ENCODE measurements at regions not wholly inside any gene's neighbourhood (a gene's known extent, or its start where the extent isn't known, plus 50 kb on each side); places are given as distances from the start of the nearest gene placed in this dataset.
"Not testable (repeated sequence)": the region's sequence is repeated elsewhere in the genome, so short reads cannot be mapped to it uniquely, and the experiment has no call there.

- no peak overlapping the region for H3K27ac ChIP-seq
- intact Hi-C loops (cut with DNase I), result no loop called here
- no peak overlapping the region for H3K4me3 ChIP-seq
- TF ChIP-seq CTCF (IDR thresholded peaks at IDR 0.05) (no peak), POLR2A (IDR thresholded peaks at IDR 0.05) (no peak)
- H3K9me3 ChIP-seq (replicated peaks in 1 of 3), result no peaks in the 10 kb centered on the region
- no peaks in the 10 kb centered on the region for H3K36me3 ChIP-seq (replicated peaks in 1 of 2)
- WGBS, 4 donors, result 73 to 78% (median 76%) methylated on average over 3 of the region's 3 CpGs
- H3K4me1 ChIP-seq (replicated peaks in 1 of 2), result no peaks in the 10 kb centered on the region
- no peak for DNase-seq
- no peaks in the 10 kb centered on the region for H3K27me3 ChIP-seq
These were observed 476.8 kb downstream of the ZNF516 start for GRCh38 chr18:76018210-76018609.

DNA sequence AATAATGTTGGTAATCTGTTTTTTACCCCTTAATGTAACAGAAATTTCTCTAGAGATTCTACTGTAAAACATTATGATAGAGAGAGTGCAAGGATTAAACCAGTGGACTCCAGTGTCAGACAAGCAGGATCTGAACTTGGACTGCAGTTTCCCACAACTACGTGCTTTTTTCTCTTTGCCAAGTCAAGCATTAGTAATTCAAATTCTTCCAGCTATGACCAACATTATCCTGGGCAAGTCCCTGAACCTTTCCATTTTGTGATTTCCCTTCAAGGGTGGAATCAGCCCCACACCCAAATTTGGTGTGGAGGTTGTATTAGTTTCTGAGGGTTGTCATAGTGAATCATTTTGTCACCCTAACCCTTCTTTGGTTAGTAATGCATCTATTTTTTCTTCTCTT lies 482.0 kb downstream of the ZNF516 start:
- Histone ChIP-seq H3K27ac (no peak overlapping the region), H3K9me3 (replicated peaks in 1 of 3) (no peaks in the 10 kb centered on the region), H3K4me3 (no peak overlapping the region), H3K4me1 (replicated peaks in 1 of 2) (no peaks in the 10 kb centered on the region), H3K27me3 (no peaks in the 10 kb centered on the region), H3K36me3 (replicated peaks in 1 of 2) (no peaks in the 10 kb centered on the region)
- intact Hi-C loops (cut with DNase I), result no loop called here
- TF ChIP-seq POLR2A (IDR thresholded peaks at IDR 0.05), result no peak
- TF ChIP-seq CTCF (IDR thresholded peaks at IDR 0.05), result no peak
- WGBS, 4 donors, result 68 to 95% (median 74%) methylated on average over 1 of the region's 1 CpG
- DNase-seq, result no peak

- Histone ChIP-seq H3K9me3 (replicated peaks in 1 of 3) (no peaks in the 10 kb centered on the region), H3K27me3 (no peaks in the 10 kb centered on the region), H3K4me1 (replicated peaks in 1 of 2) (no peaks in the 10 kb centered on the region), H3K27ac (no peak overlapping the region), H3K36me3 (replicated peaks in 1 of 2) (no peaks in the 10 kb centered on the region), H3K4me3 (no peak overlapping the region)
- DNase-seq, result no peak
- TF ChIP-seq POLR2A (IDR thresholded peaks at IDR 0.05), result no peak
- TF ChIP-seq CTCF (IDR thresholded peaks at IDR 0.05), result no peak
- intact Hi-C loops (cut with DNase I), result no loop called here
- WGBS, 4 donors, result 38 to 53% (median 49%) methylated on average over 15 of the region's 15 CpGs
These were observed 489.3 kb downstream of the ZNF516 start for GRCh38 chr18:76005632-76006208.

DNA sequence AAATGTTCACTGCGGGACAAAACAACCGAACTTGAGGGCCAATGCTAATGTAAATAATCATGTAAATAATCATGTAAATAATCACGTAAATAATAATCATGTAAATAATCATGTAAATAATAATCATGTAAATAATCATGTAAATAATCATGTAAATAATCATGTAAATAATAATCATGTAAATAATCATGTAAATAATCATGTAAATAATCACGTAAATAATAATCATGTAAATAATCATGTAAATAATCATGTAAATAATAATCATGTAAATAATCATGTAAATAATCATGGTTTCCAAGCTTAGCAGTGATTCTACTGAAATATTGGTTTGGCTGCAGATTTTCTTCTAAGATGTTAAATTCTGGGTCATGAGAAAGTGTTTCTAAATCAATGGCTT lies 507.1 kb downstream of the ZNF516 start:
- H3K27me3 ChIP-seq; H3K36me3 ChIP-seq (replicated peaks in 1 of 2); DNase-seq; intact Hi-C loops (cut with DNase I); H3K4me3 ChIP-seq; H3K9me3 ChIP-seq (replicated peaks in 1 of 3); H3K27ac ChIP-seq; H3K4me1 ChIP-seq (replicated peaks in 1 of 2): not testable (repeated sequence)
- 62 to 80% (median 69%) methylated on average over 4 of the region's 4 CpGs for WGBS, 4 donors

GRCh38 chr18:75984853-75985252 lies 510.2 kb downstream of the ZNF516 start:
- Histone ChIP-seq H3K4me3 (no peak overlapping the region), H3K4me1 (replicated peaks in 1 of 2) (no peaks in the 10 kb centered on the region), H3K9me3 (replicated peaks in 1 of 3) (no peaks in the 10 kb centered on the region), H3K36me3 (replicated peaks in 1 of 2) (no peaks in the 10 kb centered on the region), H3K27me3 (no peaks in the 10 kb centered on the region), H3K27ac (no peak overlapping the region)
- no peak for DNase-seq
- TF ChIP-seq CTCF (IDR thresholded peaks at IDR 0.05) (no peak), POLR2A (IDR thresholded peaks at IDR 0.05) (no peak)
- whole genome bisulfite sequencing, 4 donors, result 73 to 85% (median 80%) methylated on average over 1 of the region's 1 CpG; no CpG with 5 or more reads in 1 of the 4 donors
- intact Hi-C loops (cut with DNase I), result no loop called here

Measured in adrenal gland (tissue), 9 donors.